Suppressor macrophage (primary cell): ENCODE measurements at regions not wholly inside any gene's neighbourhood (a gene's known extent, or its start where the extent isn't known, plus 50 kb on each side); places are given as distances from the start of the nearest gene placed in this dataset.
A peak's percentile ranks its signal among the peaks of the same experiment; 100 is the strongest.

Experiments
- DNase-seq, 4 experiments: peaks; one replicate each; pipeline ENCODE4 v3.0.0-alpha.2; 2020 to 2022

DNA sequence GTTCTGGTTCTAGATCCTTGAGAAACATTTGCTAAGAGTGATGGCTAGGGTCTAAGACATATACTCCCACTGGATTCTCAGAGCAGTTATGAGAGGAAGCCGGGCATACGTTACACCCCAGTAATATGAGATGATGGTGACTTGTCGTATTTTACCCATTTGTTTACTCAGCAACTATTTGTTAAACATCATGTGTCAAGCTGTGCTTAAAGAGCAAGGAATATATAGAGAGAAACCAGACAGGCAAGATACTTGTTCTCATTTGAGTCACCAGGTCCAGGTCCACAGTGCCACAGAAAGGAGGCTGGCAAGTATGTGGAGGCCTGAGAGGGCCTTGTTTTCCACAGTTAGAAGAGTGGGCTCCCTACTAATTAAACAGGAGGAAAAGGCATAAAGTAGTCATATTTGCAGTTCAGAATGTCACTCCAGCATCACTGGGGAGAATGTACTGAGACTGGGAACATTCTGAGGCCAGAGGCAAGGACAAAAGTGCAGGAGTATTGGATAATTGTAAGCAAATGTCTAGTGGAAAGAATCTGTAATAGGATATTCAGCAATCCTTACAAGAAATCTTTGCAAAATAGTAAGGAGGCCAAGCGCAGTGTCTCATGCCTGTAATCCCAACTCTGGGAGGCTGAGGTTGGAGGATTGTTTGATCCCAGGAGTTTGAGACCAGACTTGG, 142.2 kb downstream of the IRS2 start:
- DNase-seq = no peak

DNA sequence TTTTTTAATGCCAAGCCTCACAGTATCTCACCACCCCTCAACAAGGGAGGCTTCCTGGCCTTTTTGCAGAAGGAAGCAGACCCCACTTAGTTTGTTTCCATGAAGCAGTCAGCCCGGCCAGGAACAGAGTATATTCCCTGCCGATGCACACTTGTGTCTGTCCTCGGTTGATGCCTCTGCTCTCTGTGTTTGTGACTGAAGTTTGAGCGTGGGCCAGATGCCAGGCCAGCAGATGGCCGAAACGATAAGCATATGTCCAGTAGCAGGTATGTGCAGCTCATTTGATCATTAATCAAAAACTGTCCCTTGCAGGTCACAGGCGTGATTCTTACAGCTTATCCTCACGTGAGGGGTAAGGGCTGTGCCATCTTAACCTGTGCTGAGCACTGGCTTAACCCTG, 144.0 kb downstream of the IRS2 start:
- no peak for DNase-seq

DNA sequence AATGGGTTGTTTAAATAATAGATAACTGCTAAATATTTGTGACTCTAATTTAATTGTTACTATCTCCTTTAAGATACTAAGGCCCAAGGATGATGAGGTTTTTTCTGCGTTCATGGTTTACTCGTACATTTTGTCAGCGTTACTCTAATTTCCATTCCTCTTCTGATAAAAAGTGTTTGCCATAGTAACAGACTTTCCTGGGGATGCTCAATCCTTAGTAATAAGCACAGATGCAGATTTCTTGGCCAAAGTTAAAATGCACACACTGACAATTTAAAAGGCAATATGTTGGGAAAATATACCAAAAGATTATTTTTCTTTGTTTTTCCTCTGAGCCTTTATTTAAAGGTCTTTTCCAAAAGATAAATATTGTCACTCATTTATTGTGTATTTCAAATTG, 149.6 kb downstream of the IRS2 start:
- DNase-seq = no peak

DNA sequence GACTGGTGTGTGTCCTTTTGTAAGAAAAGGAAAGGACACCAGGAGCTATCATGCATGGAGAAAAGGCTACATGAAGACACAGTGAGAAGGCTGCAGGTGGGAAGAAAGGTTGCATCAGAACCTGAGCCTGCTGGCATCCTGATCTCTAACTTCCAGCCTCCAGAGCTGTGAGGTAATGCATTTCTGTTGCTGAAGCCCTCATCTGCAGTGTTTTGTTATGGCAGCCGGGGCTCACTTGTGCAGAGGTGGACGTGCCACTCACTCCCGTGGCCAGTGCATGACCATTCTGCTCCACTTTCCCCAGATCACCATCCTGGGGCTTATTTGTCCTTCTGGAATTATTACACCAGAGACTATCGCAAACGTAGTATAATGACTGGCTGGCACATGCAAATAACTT, 155.3 kb downstream of the IRS2 start:
- no peak for DNase-seq

DNA sequence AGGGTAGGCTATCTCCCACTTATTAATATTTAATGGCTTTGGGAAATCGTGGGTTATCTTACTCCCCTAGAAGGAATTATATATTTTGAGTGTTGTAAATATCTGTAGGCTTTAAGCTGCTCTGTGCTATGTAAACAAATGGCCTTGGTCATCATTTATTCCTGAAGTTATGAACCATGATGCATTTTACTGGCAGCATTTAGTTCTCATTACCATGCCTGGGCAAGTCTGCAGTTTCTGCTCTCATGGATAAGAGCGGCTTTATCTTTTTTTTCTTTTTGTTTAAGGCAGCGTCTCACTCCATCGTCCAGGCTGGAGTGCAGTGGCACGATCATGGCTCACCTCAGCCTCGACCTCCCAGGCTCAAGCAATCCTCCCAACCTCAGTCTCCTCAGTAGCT, 156.1 kb downstream of the IRS2 start:
- DNase-seq = no peak

DNA sequence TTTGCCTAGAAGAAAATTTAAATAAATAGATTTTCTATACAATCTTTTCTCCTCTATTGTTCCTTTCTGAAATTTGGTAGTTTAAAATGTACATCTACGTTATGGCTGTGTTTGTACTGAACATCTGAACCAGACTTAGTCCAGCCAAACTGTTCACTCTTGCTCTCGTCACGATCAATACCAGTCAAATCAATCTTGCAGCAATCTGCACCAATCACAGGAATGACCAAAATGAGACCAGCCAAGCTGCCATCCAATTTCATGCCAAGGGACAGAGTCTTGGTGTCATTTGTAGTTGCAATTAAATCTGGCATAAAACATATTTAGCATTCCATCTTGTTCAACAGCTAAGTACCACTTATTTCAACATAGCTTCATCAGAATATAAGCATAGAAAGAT, 156.6 kb downstream of the IRS2 start:
- DNase-seq = no peak

DNA sequence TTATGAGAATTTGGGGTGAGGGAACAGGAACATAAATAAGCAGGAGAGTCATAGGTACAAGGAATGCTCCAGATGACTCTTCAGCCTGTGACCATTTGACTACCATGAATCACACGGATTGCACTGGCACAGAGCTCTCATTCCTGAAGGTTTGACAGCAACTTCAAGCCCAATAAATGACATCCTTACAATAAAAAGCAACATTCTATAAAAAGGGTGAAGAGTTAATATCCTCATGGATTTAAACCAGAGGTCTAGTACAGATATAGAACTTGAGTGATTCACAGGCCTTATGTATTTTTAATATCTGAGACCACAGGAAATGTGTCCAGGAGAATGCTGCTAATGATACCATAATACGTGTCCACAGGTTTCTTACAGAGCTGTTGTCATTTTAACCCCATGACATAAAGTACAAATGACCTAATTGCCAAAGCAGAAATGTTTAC, 158.1 kb downstream of the IRS2 start:
- no peak for DNase-seq

DNA sequence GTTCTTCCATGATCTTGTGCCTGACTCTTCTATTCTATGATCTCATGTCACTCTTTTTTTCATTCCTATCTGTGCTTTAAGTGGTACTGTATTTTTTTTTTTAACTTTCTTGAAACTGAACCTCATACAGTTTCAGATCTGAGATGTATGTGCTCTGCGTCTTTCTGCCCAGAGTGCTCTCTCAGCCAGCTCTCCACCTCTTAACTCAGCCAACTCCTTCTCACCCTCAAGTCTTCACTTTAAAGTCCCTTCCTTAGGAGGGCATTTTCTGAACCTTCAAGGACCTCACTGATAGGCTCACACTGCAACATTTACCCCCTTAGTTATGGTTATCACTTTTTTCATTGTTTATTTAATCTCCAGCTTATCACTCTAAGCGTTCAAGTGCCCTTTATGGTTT, 158.7 kb downstream of the IRS2 start:
- no peak for DNase-seq

DNA sequence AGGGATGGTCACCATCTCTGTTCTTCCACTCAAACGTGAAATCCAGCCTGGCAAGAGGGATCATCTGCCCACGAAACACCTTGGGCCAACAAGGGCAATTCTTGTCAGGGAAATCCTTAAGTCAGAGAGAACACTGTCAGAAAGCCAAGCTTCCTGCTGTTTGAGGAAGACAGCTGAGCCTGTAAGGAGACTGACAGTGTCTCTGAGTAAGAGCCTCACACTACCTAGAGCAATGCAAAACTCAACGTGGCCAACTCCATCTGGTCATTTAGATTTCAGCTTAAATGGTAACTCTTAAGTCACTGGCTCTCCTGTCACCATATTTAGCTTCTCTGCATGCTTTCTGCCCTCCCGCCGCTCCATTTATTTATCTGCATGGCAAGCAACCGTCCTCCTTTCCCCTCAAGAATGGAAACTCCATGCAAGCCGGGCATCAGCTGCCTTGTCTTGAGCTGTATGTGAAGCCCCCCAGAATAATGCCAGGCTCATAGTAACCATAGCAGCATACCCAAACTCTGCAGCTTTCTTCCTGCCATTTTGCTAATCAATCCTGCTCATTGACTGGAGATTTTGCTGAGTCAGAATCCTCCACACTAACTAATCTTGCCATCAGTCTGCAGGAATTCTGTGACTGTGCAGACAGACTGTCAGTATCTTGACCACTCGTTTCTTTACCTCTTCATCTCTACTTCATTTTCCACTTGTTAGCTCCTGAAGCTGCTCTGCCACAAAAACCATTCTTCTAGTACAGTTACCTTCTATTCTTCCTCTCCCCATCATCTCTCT, 159.8 kb downstream of the IRS2 start:
- peak in 1 of 4 experiments; percentile 16 for DNase-seq

DNA sequence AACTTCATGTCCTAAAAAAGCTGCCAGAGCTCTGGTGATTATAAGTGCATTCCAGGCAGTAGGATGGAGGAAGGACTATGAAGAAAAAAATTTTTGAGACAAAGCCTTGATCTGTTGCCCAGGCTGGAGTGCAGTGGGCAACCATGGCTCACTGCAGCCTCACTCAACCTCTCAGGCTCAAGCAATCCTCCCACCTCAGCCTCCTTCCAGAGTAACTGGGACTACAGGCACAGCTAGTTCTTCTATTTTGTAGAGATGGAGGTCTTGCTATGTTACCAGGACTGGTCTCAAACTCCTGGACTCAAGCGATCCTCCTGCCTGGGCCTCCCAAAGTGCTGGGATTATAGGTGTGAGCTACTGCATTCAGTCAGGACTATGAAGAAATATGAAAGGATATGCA, 161.2 kb downstream of the IRS2 start:
- DNase-seq = no peak

DNA sequence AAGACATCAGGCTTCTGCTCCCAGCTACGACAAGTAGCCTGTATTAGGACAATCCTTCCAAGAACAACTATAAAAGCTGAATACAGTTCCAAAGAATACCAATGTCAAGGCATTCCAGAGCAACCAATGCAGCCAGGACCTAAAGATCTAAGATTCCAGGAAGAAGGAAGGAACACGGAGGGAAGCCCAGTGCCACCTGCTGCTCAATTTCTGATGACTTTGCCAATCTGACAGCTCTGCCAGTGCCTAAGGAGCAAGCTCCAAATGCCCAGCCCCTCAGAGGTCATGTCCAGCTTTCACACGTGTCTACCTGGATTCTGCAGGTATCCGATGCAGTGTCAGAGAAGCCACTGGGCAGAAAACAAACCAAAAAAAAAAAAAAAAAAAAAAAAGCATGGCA, 164.4 kb downstream of the IRS2 start:
- no peak for DNase-seq

DNA sequence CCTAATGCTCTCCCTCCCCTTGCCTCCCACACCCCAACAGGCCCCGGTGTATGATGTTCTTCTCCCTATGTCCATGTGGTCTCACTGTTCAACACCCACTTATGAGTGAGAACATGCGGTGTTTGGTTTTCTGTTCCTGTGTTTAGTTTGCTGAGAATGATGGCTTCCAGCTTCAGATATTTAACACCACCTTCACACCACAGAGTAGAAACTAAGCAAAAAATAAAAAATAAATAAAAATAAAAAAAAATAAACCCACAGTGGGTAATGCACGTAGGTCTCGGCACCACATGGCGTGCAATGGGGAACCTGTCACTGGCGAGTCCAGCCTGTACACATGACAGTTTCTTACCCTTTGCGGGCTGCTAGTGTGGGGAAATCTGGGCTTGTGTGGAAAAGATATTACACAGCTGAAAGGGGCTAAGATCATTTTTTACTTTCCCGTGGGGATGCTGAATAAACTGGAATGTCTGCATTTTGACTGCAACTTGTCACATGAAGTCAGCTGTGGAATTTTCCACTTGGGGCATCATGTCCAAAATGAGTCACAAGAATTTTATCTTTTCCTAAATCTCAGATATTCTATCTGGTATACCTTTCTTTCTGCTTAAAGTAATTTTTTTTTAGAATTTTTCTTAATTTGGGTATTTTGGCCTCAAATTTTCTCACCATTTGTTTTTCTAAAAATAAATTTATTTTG, 170.5 kb downstream of the IRS2 start:
- no peak for DNase-seq

DNA sequence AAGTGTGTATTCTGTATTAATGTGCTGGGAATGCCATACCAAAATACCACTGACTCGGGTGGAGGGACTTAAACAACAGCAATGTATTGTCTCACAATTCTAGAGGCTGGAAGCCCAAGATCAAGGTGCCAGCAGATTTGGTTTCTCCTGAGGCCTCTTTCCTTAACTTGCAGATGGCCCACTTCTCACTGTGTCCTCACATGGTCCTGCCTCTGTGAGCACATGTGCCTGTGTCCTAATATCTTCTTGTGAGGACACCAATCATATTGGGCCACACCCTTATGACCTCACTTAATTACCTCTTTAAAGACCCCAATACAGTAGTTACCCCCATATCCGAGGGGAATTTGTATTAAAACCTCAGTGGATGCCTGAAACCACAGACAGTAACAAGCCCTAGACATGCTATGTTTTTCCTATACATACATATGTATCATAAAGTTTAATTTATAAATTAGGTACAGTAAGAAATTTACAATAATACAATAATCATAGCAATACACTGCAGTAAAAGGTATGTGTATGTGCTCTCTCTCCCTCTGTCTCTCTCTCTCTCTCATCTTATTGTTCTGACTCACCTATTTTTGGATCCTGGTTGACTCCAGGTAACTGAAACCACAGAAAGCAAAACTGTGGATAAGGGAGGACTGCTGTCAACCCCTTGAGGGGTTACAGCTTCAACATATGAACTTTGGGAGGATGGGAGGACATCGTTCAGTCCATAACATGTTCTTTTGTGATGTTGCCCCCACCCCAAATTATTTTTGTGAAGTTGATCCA, 174.3 kb downstream of the IRS2 start:
- no peak for DNase-seq

DNA sequence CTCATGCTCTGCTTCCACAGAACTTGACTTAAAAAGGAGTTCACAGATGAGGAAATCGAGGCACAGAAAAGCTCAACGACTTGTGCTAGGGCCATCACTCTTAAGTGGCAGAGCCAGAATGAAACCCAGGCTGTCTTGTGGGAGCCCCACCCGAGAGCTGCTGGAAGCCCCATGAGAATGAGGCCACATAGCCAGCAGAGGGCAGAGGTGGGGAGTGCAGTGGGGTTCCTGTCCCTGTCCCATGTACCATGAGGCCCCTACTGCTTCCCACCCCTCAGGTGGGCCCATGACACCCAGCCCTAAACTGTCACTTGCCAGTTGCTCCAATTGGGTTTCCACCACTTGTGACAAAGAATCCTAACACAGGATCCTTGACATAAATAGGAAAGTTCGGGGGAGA, 175.9 kb downstream of the IRS2 start:
- peak; percentile 48 to 75 (median 66) for DNase-seq

DNA sequence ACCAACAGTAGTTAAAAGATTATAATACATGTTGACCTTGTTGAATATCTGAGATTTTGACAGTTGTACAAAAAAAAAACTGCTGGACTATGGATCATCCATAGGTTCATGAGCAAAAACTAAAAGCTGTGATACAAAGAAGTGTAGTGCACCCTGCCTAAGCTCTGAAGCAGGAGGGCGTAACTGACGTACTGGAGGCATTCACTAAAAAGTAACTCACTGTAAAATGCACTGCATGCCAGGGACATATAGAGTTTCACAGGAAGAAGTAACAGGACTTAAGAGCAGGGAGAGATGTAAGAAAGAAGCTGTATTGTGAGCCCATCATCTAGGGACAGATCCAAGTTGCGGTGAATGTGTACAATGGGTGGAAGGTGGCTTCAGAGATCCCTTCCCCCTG, 177.9 kb downstream of the IRS2 start:
- DNase-seq = no peak

DNA sequence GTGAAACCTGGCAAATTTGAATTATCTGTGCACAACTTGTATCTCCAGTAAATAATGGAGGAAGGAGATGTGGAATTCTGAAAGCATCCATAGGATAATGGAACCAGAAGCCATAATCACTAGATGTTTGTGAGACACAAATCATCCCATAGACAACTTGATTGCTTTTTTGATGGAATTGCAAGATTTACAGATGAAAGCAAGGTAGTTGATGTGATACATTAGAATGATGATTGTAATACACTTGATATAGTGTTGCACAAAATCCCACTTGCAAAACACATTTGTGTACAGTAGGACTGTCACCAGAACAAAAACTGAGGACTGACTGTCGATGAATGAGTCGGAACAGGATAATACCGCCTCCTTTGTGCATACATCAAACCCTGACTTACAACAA, 178.3 kb downstream of the IRS2 start:
- DNase-seq = no peak

DNA sequence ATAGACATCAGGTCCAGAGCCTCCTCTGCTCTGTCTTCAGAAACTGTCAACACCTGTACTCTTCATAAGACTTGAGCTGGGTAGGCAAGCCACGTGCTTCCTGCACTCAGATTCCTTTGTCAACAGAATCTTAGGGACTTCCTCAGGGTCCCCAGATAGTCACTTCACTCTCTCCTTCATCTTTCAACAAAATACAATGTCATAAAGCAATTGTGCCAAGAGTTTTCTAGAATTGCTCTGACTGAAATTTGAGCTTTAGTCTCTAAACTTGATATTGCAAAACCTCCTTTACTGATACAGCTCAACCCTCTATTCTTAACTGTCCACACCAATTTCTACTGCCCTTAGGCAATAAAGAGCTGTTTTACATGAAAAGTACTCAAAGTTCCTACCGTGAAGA, 179.9 kb downstream of the IRS2 start:
- DNase-seq = no peak

DNA sequence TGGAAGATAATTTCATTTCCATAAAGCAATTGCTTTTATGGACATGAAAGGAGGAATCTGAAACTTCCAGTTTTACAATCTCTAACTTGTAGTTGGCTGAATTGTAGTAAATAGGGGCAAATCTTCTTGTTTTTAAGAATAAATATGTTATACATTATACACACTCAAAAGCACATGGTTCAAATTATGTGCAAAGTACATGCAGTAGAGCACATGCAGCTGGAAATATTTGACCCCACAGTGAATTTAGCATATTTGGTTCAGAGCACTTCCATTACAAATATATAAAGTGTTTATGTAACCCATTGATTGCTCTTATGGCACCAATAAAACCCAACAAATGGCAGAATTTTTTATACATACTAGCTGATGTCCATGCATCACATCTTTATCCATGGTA, 180.5 kb downstream of the IRS2 start:
- DNase-seq = no peak

DNA sequence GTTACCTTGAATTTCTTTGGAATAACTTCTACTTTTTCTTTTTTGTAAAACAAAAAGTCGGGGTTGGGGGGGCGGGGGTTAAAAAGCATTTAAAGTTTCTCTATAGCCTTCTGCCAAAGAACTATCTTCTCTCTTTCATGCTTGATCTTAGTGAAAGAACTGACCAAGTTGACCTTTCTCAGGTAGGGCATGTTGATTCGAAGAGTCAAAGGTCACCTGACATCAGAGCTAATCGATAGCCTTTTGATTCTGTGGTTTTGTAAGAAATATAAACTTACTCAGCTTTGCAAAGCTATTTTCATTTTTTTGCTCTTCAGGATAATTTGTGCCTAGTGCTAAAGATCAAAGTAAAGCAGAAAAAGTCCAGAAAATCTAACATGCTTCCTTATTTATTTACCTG, 181.5 kb downstream of the IRS2 start:
- no peak for DNase-seq

DNA sequence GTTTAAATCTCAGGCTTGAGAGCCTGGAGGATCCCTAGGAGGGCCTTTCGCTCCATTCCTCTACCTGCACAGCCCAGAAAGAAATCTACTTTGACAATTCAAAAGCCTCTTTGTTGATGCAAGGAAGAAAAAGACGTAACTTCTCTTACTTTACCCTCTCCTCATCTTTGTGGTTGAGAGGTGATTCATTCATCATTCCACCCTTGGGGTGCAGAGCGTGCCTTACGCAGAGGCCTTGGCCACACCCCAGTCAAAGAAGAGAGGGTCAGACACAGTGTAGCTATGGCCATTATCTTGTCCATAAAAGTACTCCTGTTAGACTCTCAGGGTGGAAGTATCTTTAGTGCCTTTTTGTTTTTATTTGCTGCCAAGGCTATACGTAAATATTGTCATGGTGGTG, 184.0 kb downstream of the IRS2 start:
- DNase-seq = no peak

DNA sequence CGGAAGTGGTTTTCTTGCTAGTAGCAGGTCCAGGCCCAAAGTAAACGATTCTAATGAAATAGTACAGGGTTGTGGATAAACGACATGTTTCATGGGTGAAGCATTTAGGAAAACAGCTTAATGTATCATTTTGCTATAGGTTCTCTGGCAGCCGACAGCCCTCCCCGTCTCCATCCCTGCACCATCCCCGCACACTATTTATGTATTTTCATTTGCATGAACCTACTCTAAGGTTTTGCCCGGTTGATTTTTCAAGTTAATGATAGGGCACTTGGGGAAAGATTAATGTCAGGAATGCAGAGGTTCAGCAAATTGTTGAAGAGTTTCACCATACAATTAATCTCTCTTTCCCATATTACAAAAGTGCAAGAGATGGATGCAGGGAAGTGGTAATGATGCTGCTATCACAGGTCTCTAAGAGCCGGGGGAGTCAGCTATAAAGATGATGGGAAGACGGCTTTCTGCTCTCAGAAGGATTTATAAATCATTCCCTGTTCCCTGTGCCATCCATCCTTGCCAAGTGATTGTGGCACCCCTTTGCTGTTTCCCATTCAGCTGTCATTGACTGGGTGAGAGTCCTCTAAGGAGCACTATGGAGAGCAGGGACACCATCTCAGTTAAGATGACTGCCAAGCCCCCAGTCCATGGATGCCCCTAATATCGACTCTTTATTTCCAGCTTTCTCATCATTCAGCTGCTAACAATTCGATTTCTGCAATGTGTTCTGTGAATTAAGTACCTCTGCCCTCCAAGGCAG, 186.3 kb downstream of the IRS2 start:
- DNase-seq = no peak

DNA sequence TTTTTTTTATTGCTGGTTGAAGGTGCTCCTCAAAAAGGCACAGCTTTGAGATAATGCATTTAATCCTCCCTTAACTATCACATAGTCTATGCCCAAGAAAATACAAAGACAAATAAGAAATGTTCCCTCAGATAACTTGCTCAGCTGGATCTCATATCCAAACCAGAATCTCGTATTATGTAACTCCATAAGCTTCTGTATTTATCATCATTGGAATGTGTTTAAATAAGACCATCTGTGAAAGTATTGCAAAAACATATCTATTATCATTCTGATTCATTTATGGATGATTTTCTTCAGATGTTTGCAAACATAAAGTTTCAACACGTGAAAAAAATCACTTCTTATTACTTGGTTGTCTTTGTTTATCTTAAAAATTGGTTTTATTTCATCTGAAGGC, 190.9 kb downstream of the IRS2 start:
- DNase-seq = no peak
